Mesenchymal stem cell (in vitro differentiated cells and primary cell): ENCODE measurements at regions not wholly inside any gene's neighbourhood (a gene's known extent, or its start where the extent isn't known, plus 50 kb on each side); places are given as distances from the start of the nearest gene placed in this dataset.
A peak's percentile ranks its signal among the peaks of the same experiment; 100 is the strongest.

ENCODE experiments used
- DNase-seq: peaks from one replicate; pipeline ENCODE4 v3.0.0-alpha.2; 2013
- H2AFZ ChIP-seq: one replicate; pipeline ENCODE4 v1.6.1; 2013; ENCODE audit warnings: low read depth, mild to moderate bottlenecking, control low read depth, inconsistent platforms, low read length, moderate library complexity
- H2AK5ac ChIP-seq: 2 replicates; pipeline ENCODE4 v1.6.1; 2013; ENCODE audit warnings: low read length, moderate library complexity, mild to moderate bottlenecking, inconsistent platforms; ENCODE audit not compliant: severe bottlenecking
- H2BK120ac ChIP-seq: one replicate; pipeline ENCODE4 v1.6.1; 2013; ENCODE audit warnings: low read depth, mild to moderate bottlenecking, inconsistent platforms, low read length, moderate library complexity
- H2BK12ac ChIP-seq, 2 experiments: one replicate each; pipeline ENCODE4 v1.6.1; 2013; ENCODE audit warnings: inconsistent platforms in 2 of 2, low read length in 2 of 2, mild to moderate bottlenecking in 2 of 2, moderate library complexity in 2 of 2, control low read depth in 1 of 2
- H2BK15ac ChIP-seq: one replicate; pipeline ENCODE4 v1.6.1; 2013; ENCODE audit warnings: mild to moderate bottlenecking, low read depth, inconsistent platforms; ENCODE audit not compliant: poor library complexity, severe bottlenecking
- H2BK5ac ChIP-seq: 2 replicates; pipeline ENCODE4 v1.6.1; 2013; ENCODE audit warnings: low read depth, mild to moderate bottlenecking, low read length, control low read depth, inconsistent platforms; ENCODE audit not compliant: poor library complexity, severe bottlenecking
- H3K14ac ChIP-seq, 2 experiments: one replicate each; pipeline ENCODE4 v1.6.1; 2013; ENCODE audit warnings: inconsistent platforms in 2 of 2, low read length in 2 of 2, control low read depth in 1 of 2, mild to moderate bottlenecking in 1 of 2, moderate library complexity in 1 of 2
- H3K18ac ChIP-seq, 2 experiments: one replicate each; pipeline ENCODE4 v1.6.1; 2013; ENCODE audit warnings: inconsistent platforms in 2 of 2, low read length in 2 of 2, control low read depth in 1 of 2, low read depth in 1 of 2, mild to moderate bottlenecking in 1 of 2
- H3K23ac ChIP-seq, 2 experiments: one replicate each; pipeline ENCODE4 v1.6.1; 2013; ENCODE audit warnings: inconsistent platforms in 2 of 2, low read length in 2 of 2, mild to moderate bottlenecking in 2 of 2, moderate library complexity in 2 of 2, control low read depth in 1 of 2
- H3K27ac ChIP-seq: 2 replicates; pipeline ENCODE4 v1.5.1; 2013; ENCODE audit warnings: mild to moderate bottlenecking, moderate library complexity, low read length, control low read depth, inconsistent platforms; ENCODE audit not compliant: poor library complexity, severe bottlenecking
- H3K27me3 ChIP-seq, 2 experiments: 2 replicates each; pipeline versions ENCODE4 v1.6.1 to v1.7.0; 2013; ENCODE audit warnings: low read length in 2 of 2, mild to moderate bottlenecking in 2 of 2, moderate library complexity in 2 of 2, control low read depth in 1 of 2, inconsistent platforms in 1 of 2; ENCODE audit not compliant: control insufficient read depth in 1 of 2, insufficient read depth in 1 of 2
- H3K36me3 ChIP-seq, 2 experiments: 2 replicates each; pipeline versions ENCODE4 v1.6.1 to v1.7.0; 2013; ENCODE audit warnings: low read length in 2 of 2, control low read depth in 1 of 2, inconsistent platforms in 1 of 2, low read depth in 1 of 2, mild to moderate bottlenecking in 1 of 2; ENCODE audit not compliant: insufficient read depth in 2 of 2, control insufficient read depth in 1 of 2
- H3K4ac ChIP-seq, 2 experiments: one replicate each; pipeline ENCODE4 v1.6.1; 2013; ENCODE audit warnings: inconsistent platforms in 2 of 2, low read length in 2 of 2, mild to moderate bottlenecking in 2 of 2, moderate library complexity in 2 of 2, control low read depth in 1 of 2, low read depth in 1 of 2
- H3K4me1 ChIP-seq: 2 replicates; pipeline ENCODE4 v1.6.1; 2013; ENCODE audit warnings: low read depth, low read length, control low read depth; ENCODE audit not compliant: control insufficient read depth, insufficient read depth
- H3K4me2 ChIP-seq: 2 replicates; pipeline ENCODE4 v1.6.1; 2013; ENCODE audit warnings: low read length, mild to moderate bottlenecking, inconsistent platforms; ENCODE audit not compliant: poor library complexity, severe bottlenecking
- H3K4me3 ChIP-seq, 2 experiments: 2 replicates each; pipeline versions ENCODE4 v1.5.1 to v1.7.0; 2013; ENCODE audit warnings: low read length in 2 of 2, mild to moderate bottlenecking in 2 of 2, control low read depth in 1 of 2, low read depth in 1 of 2; ENCODE audit not compliant: insufficient read depth in 1 of 2
- H3K79me1 ChIP-seq: replicated peaks from 2 replicates; pipeline ENCODE4 v1.6.1; 2013; ENCODE audit warnings: mild to moderate bottlenecking, control low read depth, low read length, inconsistent platforms; ENCODE audit not compliant: poor library complexity, severe bottlenecking
- H3K9ac ChIP-seq: 2 replicates; pipeline ENCODE4 v1.7.0; 2013; ENCODE audit warnings: mild to moderate bottlenecking, low read length, moderate library complexity
- H3K9me3 ChIP-seq: 2 replicates; pipeline ENCODE4 v1.7.0; 2013; ENCODE audit warnings: mild to moderate bottlenecking, low read length; ENCODE audit not compliant: control insufficient read depth
- H4K8ac ChIP-seq: one replicate; pipeline ENCODE4 v1.6.1; 2013; ENCODE audit warnings: inconsistent platforms, mild to moderate bottlenecking, low read length, moderate library complexity
- H4K91ac ChIP-seq: one replicate; pipeline ENCODE4 v1.6.1; 2013; ENCODE audit warnings: mild to moderate bottlenecking, low read length, inconsistent platforms
- WGBS: methylation state at CpG from one replicate; pipeline ENCODE4 v1.1.7; 2013; ENCODE audit warnings: mixed read lengths; 5-methylcytosine and 5-hydroxymethylcytosine counted together

DNA sequence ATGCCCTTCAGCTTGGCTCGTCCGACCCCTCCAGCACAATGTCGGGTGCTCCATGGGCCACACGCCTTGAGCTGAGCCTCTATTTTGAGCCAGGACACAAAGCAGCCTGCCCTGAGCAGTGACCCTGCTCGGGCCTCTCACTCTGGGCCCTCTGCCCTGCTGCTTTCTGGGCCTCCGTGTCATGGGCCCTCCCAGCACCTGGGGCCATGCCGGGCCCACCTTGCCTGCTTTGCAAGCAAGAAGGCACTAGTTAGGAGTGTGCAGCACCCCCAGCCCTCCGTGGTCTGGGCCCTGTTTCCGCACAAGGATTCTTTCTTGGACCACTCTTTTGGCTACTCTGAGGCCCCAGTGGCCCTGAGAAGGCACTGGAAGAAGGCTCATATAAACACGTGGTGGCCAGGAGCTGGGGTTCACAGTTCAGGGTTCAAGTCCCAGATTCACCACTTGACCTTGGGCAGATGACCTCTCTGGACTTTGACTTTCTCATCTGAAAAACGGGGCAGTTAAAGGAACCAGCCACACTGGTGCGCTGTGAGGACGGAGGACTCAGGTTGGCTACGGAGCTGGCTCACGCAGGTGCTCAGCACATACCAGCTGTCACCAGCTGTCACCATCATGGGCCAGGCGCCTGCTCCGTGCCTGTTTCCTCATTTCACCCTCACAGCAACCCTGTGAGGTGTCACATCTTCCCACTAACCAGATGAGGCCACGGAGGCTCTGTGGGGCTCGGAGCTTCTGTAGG, 166.0 kb upstream of the GSE1 start:
- Histone ChIP-seq H3K18ac (no peak overlapping the region), H2BK12ac (no peak overlapping the region), H3K27me3 (no peaks in the 10 kb centered on the region), H3K23ac (no peak overlapping the region), H3K9ac (no peak overlapping the region), H3K14ac (no peak overlapping the region), H2BK5ac (no peak overlapping the region), H2BK15ac (no peak overlapping the region), H3K4me1 (peaks cover 15% of the 10 kb centered on the region), H3K9me3 (no peaks in the 10 kb centered on the region), H2AFZ (no peak overlapping the region), H4K91ac (no peak overlapping the region), H3K36me3 (peaks cover 0 to 7% of the 10 kb centered on the region in 2 experiments), H3K4me2 (no peak overlapping the region), H3K4me3 (no peak overlapping the region), H3K79me1 (peaks cover 6% of the 10 kb centered on the region), H3K4ac (no peak overlapping the region), H3K27ac (no peak overlapping the region), H2AK5ac (no peak overlapping the region), H2BK120ac (no peak overlapping the region), H4K8ac (peak overlapping the region; percentile 42)
- no peak for DNase-seq
- 93% methylated on average over 17 of the region's 19 CpGs for WGBS

DNA sequence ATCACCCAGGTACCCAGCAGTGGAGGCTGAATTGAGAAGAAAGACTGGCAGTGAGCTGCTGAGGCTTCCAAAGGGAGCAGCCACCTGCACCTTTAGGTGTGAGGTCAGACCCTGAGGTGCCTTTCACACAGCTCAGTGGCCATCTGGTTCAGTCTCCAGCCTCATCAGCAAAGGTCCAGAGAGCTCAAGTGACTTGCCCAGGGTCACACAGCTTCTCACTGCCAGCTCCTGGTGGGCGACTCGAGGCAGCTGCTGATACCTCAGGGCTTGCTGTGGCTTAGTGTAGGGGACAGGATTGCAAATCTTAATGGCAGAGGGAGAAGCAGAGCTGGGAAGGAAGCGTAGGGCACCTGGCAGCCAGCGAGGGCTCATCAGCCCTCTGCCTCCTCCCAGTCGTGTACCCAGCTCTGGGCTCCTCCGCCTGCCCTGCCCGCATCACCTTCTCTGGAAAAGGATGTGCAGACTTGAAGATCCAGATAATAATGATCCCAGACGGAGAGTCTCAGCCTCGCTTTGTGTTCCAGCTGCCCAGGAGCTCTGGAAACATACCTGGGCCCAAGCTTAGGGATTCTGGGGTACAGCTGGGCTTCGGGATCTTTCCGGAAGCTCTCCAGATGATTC, 165.3 kb upstream of the GSE1 start:
- H3K23ac ChIP-seq, result no peak overlapping the region
- no peak overlapping the region for H2BK5ac ChIP-seq
- H3K4me1 ChIP-seq, result peaks cover 17% of the 10 kb centered on the region
- no peak overlapping the region for H3K9ac ChIP-seq
- no peak overlapping the region for H3K14ac ChIP-seq
- H2BK12ac ChIP-seq, result no peak overlapping the region
- H2BK15ac ChIP-seq, result no peak overlapping the region
- WGBS, result 95% methylated on average over 11 of the region's 11 CpGs
- H3K4ac ChIP-seq, result no peak overlapping the region
- no peak overlapping the region for H2AFZ ChIP-seq
- H3K9me3 ChIP-seq, result no peaks in the 10 kb centered on the region
- H2AK5ac ChIP-seq, result no peak overlapping the region
- no peak overlapping the region for H3K4me3 ChIP-seq
- no peak overlapping the region for H4K91ac ChIP-seq
- no peak overlapping the region for H4K8ac ChIP-seq
- H3K4me2 ChIP-seq, result no peak overlapping the region
- no peak overlapping the region for H3K27ac ChIP-seq
- no peak overlapping the region for H3K18ac ChIP-seq
- no peaks in the 10 kb centered on the region for H3K27me3 ChIP-seq
- no peak for DNase-seq
- peaks cover 0 to 7% of the 10 kb centered on the region in 2 experiments for H3K36me3 ChIP-seq
- peaks cover 11% of the 10 kb centered on the region for H3K79me1 ChIP-seq
- H2BK120ac ChIP-seq, result no peak overlapping the region

DNA sequence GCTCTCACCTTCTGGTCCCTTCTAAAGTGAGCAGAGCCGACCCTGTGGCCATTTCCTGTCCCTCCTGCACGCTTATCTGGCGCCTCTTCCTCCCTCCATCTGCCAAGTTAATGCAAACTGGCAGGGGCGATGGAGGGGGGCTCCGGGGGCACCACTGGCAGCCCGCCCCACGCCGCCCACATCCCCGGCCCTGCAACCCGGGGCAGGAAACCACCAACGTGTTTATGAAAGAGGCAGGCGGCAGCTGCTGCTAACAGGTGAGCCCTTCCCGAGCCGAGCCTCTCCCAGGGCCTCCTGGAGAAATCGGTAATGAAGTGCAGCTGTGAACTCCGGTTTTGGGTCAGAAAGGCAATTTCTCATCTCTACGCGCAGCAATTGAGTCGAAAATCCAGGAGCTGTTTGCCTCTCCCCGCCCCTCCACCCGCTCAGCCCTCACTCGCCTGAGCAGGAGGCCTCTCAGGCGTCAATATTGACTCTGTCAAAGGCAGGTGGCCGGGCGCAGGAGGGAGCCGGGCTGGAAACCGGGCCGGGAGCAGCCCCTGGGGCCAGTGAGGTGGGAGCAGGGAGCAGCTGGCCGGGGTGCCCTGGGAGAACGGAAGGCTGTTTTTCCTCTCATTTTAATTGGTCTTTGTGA, 164.4 kb upstream of the GSE1 start:
- H2AK5ac ChIP-seq, result no peak overlapping the region
- H3K14ac ChIP-seq, result no peak overlapping the region
- H3K4me3 ChIP-seq, result no peak overlapping the region
- no peak overlapping the region for H3K4ac ChIP-seq
- no peak overlapping the region for H4K8ac ChIP-seq
- peaks cover 0 to 7% of the 10 kb centered on the region in 2 experiments for H3K36me3 ChIP-seq
- 82% methylated on average over 30 of the region's 30 CpGs for WGBS
- no peak overlapping the region for H4K91ac ChIP-seq
- H2BK5ac ChIP-seq, result no peak overlapping the region
- no peak for DNase-seq
- no peak overlapping the region for H2BK12ac ChIP-seq
- no peaks in the 10 kb centered on the region for H3K27me3 ChIP-seq
- no peak overlapping the region for H2AFZ ChIP-seq
- H3K9me3 ChIP-seq, result no peaks in the 10 kb centered on the region
- peaks cover 26% of the 10 kb centered on the region for H3K4me1 ChIP-seq
- H2BK120ac ChIP-seq, result no peak overlapping the region
- H3K27ac ChIP-seq, result no peak overlapping the region
- no peak overlapping the region for H3K9ac ChIP-seq
- H3K23ac ChIP-seq, result no peak overlapping the region
- no peak overlapping the region for H3K4me2 ChIP-seq
- no peak overlapping the region for H2BK15ac ChIP-seq
- H3K79me1 ChIP-seq, result peaks cover 11% of the 10 kb centered on the region
- peak overlapping the region in 1 of 2 experiments; percentile 29 for H3K18ac ChIP-seq

DNA sequence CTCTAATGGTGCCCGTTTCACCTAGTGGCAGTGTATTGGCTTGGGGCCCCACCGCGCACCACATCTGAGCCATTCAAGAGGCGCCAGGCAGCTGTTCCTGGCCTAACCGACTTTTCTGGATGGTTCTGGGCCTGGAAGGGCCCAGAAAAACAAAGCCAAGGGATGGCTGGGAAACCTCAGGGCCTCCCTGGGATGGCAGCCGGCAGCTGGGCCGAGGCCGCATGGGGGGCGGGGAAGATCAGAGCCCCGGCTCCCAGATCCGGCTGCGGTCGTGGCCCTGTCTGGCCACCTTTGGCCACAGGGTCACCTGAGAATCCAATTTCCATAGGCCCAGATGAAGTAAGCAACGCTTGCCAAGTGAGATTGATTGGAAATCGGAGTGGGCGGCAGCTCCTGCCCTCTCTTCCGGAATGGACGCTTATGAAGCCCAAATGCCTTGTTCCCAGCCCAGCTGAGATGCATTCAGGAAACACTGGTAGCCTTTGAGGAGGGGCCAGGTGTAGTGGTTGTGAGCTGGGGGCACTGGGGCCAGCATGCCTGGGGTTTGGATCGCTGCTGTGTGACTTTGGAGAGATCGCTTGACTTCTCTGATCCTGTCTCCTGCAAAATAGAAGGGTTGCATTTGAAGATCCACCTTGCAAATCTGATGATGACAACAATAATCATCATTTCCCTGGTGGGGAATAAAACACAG, 163.8 kb upstream of the GSE1 start:
- Histone ChIP-seq H3K14ac (no peak overlapping the region), H4K8ac (no peak overlapping the region), H2BK5ac (no peak overlapping the region), H3K9me3 (no peaks in the 10 kb centered on the region), H3K4me1 (peaks cover 28% of the 10 kb centered on the region), H3K9ac (no peak overlapping the region), H3K18ac (no peak overlapping the region), H3K27me3 (no peaks in the 10 kb centered on the region), H3K4me2 (no peak overlapping the region), H3K79me1 (peaks cover 11% of the 10 kb centered on the region), H3K36me3 (peaks cover 0 to 9% of the 10 kb centered on the region in 2 experiments), H3K23ac (no peak overlapping the region), H2AK5ac (no peak overlapping the region), H2AFZ (no peak overlapping the region), H2BK120ac (no peak overlapping the region), H2BK15ac (no peak overlapping the region), H2BK12ac (no peak overlapping the region), H3K27ac (no peak overlapping the region), H3K4ac (no peak overlapping the region), H4K91ac (no peak overlapping the region), H3K4me3 (no peak overlapping the region)
- WGBS, result 96% methylated on average over 20 of the region's 20 CpGs
- DNase-seq, result no peak
